ENCODE measurements at regions not wholly inside any gene's neighbourhood (a gene's known extent, or its start where the extent isn't known, plus 50 kb on each side); places are given as distances from the start of the nearest gene placed in this dataset.

DNA sequence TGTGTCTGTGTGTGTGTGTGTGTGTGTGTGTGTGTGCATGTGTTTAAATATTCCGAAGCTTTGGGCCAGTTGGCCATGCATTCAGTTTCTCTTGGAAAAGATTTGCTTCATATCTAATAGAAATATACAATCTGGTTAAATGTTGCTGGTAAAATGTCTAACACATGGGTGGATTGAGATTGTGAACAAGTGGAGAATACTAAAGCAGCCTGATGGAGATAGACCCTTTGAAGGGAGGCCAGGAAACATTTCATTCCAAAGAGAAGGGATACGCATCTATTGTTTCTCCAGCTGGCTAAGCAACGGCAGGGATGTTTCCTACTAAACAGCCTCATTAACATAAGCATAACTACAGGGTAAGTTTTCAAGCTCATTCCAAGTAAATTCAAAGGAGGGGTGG is 257.5 kb upstream of the PTBP2 start:
- TF ChIP-seq, protein P1, sequence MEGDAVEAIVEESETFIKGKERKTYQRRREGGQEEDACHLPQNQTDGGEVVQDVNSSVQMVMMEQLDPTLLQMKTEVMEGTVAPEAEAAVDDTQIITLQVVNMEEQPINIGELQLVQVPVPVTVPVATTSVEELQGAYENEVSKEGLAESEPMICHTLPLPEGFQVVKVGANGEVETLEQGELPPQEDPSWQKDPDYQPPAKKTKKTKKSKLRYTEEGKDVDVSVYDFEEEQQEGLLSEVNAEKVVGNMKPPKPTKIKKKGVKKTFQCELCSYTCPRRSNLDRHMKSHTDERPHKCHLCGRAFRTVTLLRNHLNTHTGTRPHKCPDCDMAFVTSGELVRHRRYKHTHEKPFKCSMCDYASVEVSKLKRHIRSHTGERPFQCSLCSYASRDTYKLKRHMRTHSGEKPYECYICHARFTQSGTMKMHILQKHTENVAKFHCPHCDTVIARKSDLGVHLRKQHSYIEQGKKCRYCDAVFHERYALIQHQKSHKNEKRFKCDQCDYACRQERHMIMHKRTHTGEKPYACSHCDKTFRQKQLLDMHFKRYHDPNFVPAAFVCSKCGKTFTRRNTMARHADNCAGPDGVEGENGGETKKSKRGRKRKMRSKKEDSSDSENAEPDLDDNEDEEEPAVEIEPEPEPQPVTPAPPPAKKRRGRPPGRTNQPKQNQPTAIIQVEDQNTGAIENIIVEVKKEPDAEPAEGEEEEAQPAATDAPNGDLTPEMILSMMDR (IDR thresholded peaks at IDR 0.05) = no peak
- TF ChIP-seq TEAD4 (IDR thresholded peaks at IDR 0.05; ENCODE audit: borderline replicate concordance, insufficient read depth) (no peak), YY1 (IDR thresholded peaks at IDR 0.05; ENCODE audit: low read depth) (no peak), JUND (IDR thresholded peaks at IDR 0.05) (no peak), TCF12 (IDR thresholded peaks at IDR 0.05) (no peak), ELF1 (IDR thresholded peaks at IDR 0.05) (no peak), RXRA (IDR thresholded peaks at IDR 0.05; ENCODE audit: borderline replicate concordance, low read depth) (no peak), POLR2AphosphoS5 (IDR thresholded peaks at IDR 0.05; ENCODE audit: low read depth, low read length) (no peak), RAD21 (IDR thresholded peaks at IDR 0.05; ENCODE audit: low read length) (no peak), TAF1 (IDR thresholded peaks at IDR 0.05; ENCODE audit: borderline replicate concordance, low read depth, low read length) (no peak), RFX5 (IDR thresholded peaks at IDR 0.05; ENCODE audit: low read length) (no peak), FOXJ3 (CRISPR knock-in tag; IDR thresholded peaks at IDR 0.05) (no peak)
- TF ChIP-seq, protein P2, sequence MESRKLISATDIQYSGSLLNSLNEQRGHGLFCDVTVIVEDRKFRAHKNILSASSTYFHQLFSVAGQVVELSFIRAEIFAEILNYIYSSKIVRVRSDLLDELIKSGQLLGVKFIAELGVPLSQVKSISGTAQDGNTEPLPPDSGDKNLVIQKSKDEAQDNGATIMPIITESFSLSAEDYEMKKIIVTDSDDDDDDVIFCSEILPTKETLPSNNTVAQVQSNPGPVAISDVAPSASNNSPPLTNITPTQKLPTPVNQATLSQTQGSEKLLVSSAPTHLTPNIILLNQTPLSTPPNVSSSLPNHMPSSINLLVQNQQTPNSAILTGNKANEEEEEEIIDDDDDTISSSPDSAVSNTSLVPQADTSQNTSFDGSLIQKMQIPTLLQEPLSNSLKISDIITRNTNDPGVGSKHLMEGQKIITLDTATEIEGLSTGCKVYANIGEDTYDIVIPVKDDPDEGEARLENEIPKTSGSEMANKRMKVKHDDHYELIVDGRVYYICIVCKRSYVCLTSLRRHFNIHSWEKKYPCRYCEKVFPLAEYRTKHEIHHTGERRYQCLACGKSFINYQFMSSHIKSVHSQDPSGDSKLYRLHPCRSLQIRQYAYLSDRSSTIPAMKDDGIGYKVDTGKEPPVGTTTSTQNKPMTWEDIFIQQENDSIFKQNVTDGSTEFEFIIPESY (IDR thresholded peaks at IDR 0.05; ENCODE audit: borderline replicate concordance, low read depth) = no peak

Data from SK-N-SH (cell line).